ENCODE measurements at regions not wholly inside any gene's neighbourhood (a gene's known extent, or its start where the extent isn't known, plus 50 kb on each side); places are given as distances from the start of the nearest gene placed in this dataset.

GRCh38 chr1:18020021-18020817, 87.4 kb upstream of the IGSF21 start:
- peak; percentile 13 for DNase-seq

- peak; percentile 42 for DNase-seq
Measured at GRCh38 chr1:18021242-18021641, 86.4 kb upstream of the IGSF21 start.

- DNase-seq = no peak
Measured at GRCh38 chr1:18032172-18032859, 75.3 kb upstream of the IGSF21 start.

GRCh38 chr1:18035145-18035544, 72.5 kb upstream of the IGSF21 start:
- DNase-seq = no peak

GRCh38 chr1:18037651-18038050, 69.9 kb upstream of the IGSF21 start:
- DNase-seq = peak; percentile 13

- no peak for DNase-seq
Measured at GRCh38 chr1:18038051-18038450, 69.5 kb upstream of the IGSF21 start.

GRCh38 chr1:18039102-18039501, 68.5 kb upstream of the IGSF21 start:
- DNase-seq = no peak

- DNase-seq = no peak
Measured at GRCh38 chr1:18041102-18041501, 66.5 kb upstream of the IGSF21 start.

GRCh38 chr1:18041685-18042355, 65.8 kb upstream of the IGSF21 start:
- no peak for DNase-seq

- DNase-seq = no peak
Measured at GRCh38 chr1:18043871-18044270, 63.7 kb upstream of the IGSF21 start.

GRCh38 chr1:18045203-18045602, 62.4 kb upstream of the IGSF21 start:
- no peak for DNase-seq

GRCh38 chr1:18045621-18046020, 62.0 kb upstream of the IGSF21 start:
- DNase-seq = no peak

- no peak for DNase-seq
Measured at GRCh38 chr1:18047122-18047521, 60.5 kb upstream of the IGSF21 start.

- no peak for DNase-seq
Measured at GRCh38 chr1:18049228-18049627, 58.4 kb upstream of the IGSF21 start.

GRCh38 chr1:18052671-18053070, 54.9 kb upstream of the IGSF21 start:
- no peak for DNase-seq

- no peak for DNase-seq
Measured at GRCh38 chr1:18055156-18055555, 52.4 kb upstream of the IGSF21 start.

- DNase-seq = no peak
Measured at GRCh38 chr1:18056545-18056944, 51.1 kb upstream of the IGSF21 start.

GRCh38 chr1:18057623-18058022, 50.0 kb upstream of the IGSF21 start:
- DNase-seq = no peak

Data from DMS53 (cell line).